GM06990 (cell line): ENCODE measurements at regions not wholly inside any gene's neighbourhood (a gene's known extent, or its start where the extent isn't known, plus 50 kb on each side); places are given as distances from the start of the nearest gene placed in this dataset.
"Not testable (repeated sequence)": the region's sequence is repeated elsewhere in the genome, so short reads cannot be mapped to it uniquely, and the experiment has no call there.

ENCODE experiments used
- DNase-seq: peaks from one replicate; pipeline ENCODE4 v3.0.0-alpha.2; 2011; ENCODE audit not compliant: insufficient read length; ENCODE audit errors: extremely low read depth
- H3K27me3 ChIP-seq: replicated peaks from 2 replicates; pipeline ENCODE4 v1.6.0; 2011; ENCODE audit warnings: low read length; ENCODE audit not compliant: control insufficient read depth, insufficient read depth
- H3K36me3 ChIP-seq: 2 replicates; pipeline ENCODE4 v1.5.1; 2011; ENCODE audit warnings: low read length; ENCODE audit not compliant: control insufficient read depth, insufficient read depth
- H3K4me3 ChIP-seq: replicated peaks from 2 replicates; pipeline ENCODE4 v1.5.1; 2011; ENCODE audit warnings: low read depth, mild to moderate bottlenecking, control low read depth, low read length
- CTCF ChIP-seq: IDR thresholded peaks from 2 replicates; pipeline ENCODE4 v1.5.1; 2011; ENCODE audit warnings: low read length, control low read depth, mild to moderate bottlenecking, inconsistent platforms; ENCODE audit not compliant: insufficient read depth, poor library complexity, severe bottlenecking

GRCh38 chr1:233738396-233738795 is 124.5 kb downstream of the KCNK1 start:
- no peak for DNase-seq
- H3K36me3 ChIP-seq = no peaks in the 10 kb centered on the region
- no peak for TF ChIP-seq CTCF
- no peak overlapping the region for H3K4me3 ChIP-seq
- no peaks in the 10 kb centered on the region for H3K27me3 ChIP-seq

- Histone ChIP-seq H3K36me3 (no peaks in the 10 kb centered on the region), H3K27me3 (no peaks in the 10 kb centered on the region), H3K4me3 (no peak overlapping the region)
- TF ChIP-seq CTCF = no peak
- no peak for DNase-seq
These were observed 124.9 kb downstream of the KCNK1 start for GRCh38 chr1:233738850-233739249.

GRCh38 chr1:233744779-233745513 is 131.0 kb downstream of the KCNK1 start:
- TF ChIP-seq CTCF = no peak
- no peaks in the 10 kb centered on the region for H3K36me3 ChIP-seq
- DNase-seq = no peak
- no peak overlapping the region for H3K4me3 ChIP-seq
- no peaks in the 10 kb centered on the region for H3K27me3 ChIP-seq

- DNase-seq = no peak
- no peak for TF ChIP-seq CTCF
- H3K36me3 ChIP-seq = no peaks in the 10 kb centered on the region
- H3K27me3 ChIP-seq = no peaks in the 10 kb centered on the region
- H3K4me3 ChIP-seq = no peak overlapping the region
These were observed 136.2 kb downstream of the KCNK1 start for GRCh38 chr1:233750139-233750538.

DNA sequence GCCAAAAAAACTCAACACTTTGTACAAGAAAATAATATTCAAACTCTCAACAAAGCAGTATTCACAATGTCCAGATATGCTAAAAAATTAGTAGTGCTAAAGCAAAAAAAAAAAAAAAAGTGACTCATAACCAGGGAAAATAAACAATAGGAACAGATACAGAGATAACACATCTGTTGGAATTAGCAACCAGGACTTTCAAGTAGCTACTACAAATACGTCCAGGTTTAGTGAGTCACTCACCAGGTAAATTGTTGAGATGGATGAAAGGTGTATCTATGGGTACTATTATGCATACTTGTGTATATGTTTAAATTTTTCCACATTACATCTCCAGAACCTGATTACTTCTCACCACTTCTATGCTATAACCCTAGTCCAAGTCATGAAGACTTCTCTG is 144.8 kb upstream of the SLC35F3 start:
- no peaks in the 10 kb centered on the region for H3K36me3 ChIP-seq
- no peak overlapping the region for H3K4me3 ChIP-seq
- TF ChIP-seq CTCF = no peak
- H3K27me3 ChIP-seq = no peaks in the 10 kb centered on the region
- no peak for DNase-seq

DNA sequence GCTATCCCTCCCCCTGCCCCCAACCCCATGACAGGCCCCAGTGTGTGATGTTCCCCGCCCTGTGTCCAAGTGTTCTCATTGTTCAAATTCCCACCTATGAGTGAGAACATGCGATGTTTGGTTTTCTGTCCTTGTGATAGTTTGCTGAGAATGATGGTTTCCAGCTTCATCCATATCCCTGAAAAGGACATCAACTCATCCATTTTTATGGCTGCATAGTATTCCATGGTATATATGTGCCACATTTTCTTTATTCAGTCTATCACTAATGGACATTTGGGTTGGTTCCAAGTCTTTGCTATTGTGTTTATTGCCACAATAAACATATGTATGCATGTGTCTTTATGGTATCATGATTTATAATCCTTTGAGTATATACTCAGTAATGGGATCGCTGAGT is 140.2 kb upstream of the SLC35F3 start:
- H3K4me3 ChIP-seq, DNase-seq, H3K36me3 ChIP-seq, H3K27me3 ChIP-seq: not testable (repeated sequence)
